Endodermal cell (in vitro differentiated cells): ENCODE measurements at regions not wholly inside any gene's neighbourhood (a gene's known extent, or its start where the extent isn't known, plus 50 kb on each side); places are given as distances from the start of the nearest gene placed in this dataset.

Source experiments
- DNase-seq: peaks from one replicate; pipeline ENCODE4 v3.0.0-alpha.2; 2017
- H3K27ac ChIP-seq: 2 replicates; pipeline ENCODE4 v1.5.1; 2013; ENCODE audit warnings: mild to moderate bottlenecking, low read depth, low read length, moderate library complexity
- H3K27me3 ChIP-seq: 2 replicates; pipeline ENCODE4 v1.6.1; 2013; ENCODE audit warnings: mild to moderate bottlenecking, low read length, moderate library complexity; ENCODE audit not compliant: insufficient read depth, control insufficient read depth, poor library complexity, severe bottlenecking
- H3K36me3 ChIP-seq: 2 replicates; pipeline ENCODE4 v1.7.0; 2013; ENCODE audit warnings: mild to moderate bottlenecking, low read length, moderate library complexity; ENCODE audit not compliant: control insufficient read depth, insufficient read depth
- H3K4me1 ChIP-seq: one replicate; pipeline ENCODE4 v1.7.0; 2013; ENCODE audit warnings: low read length; ENCODE audit not compliant: control insufficient read depth, insufficient read depth
- H3K4me3 ChIP-seq: 2 replicates; pipeline ENCODE4 v1.5.1; 2013; ENCODE audit warnings: mild to moderate bottlenecking, low read length, moderate library complexity
- H3K9ac ChIP-seq: 2 replicates; pipeline ENCODE4 v1.6.1; 2013; ENCODE audit warnings: mild to moderate bottlenecking, low read length, moderate library complexity; ENCODE audit not compliant: poor library complexity, severe bottlenecking; ENCODE audit errors: extremely low read depth
- H3K9me3 ChIP-seq: 2 replicates; pipeline ENCODE4 v1.6.1; 2013; ENCODE audit warnings: mild to moderate bottlenecking, low read length, moderate library complexity; ENCODE audit not compliant: control insufficient read depth
- H3K27ac Mint-ChIP-seq: 2 replicates; pipeline ENCODE4 v1.8.0; 2020; ENCODE audit warnings: mixed read lengths
- H3K27me3 Mint-ChIP-seq: 2 replicates; pipeline ENCODE4 v1.8.0; 2021; ENCODE audit warnings: mild to moderate bottlenecking, mixed read lengths; ENCODE audit not compliant: insufficient read depth
- H3K36me3 Mint-ChIP-seq: 2 replicates; pipeline ENCODE4 v1.8.0; 2020; ENCODE audit warnings: low read depth, mixed read lengths
- H3K4me1 Mint-ChIP-seq: 2 replicates; pipeline ENCODE4 v1.8.0; 2020; ENCODE audit warnings: mixed read lengths
- H3K4me3 Mint-ChIP-seq: 2 replicates; pipeline ENCODE4 v1.8.0; 2020; ENCODE audit warnings: mild to moderate bottlenecking, moderate library complexity, mixed read lengths
- H3K9me3 Mint-ChIP-seq: 2 replicates; pipeline ENCODE4 v1.8.0; 2020; ENCODE audit warnings: mild to moderate bottlenecking, mixed read lengths
- WGBS, 2 experiments: methylation state at CpG; one replicate each; pipeline versions ENCODE4 v1.1.5 to v1.1.7; 2013; ENCODE audit warnings: missing lambda C conversion rate in 2 of 2, mixed read lengths in 1 of 2; ENCODE audit not compliant: insufficient coverage in 1 of 2, insufficient read length in 1 of 2; 5-methylcytosine and 5-hydroxymethylcytosine counted together
- TF ChIP-seq, protein P1 (sequence below): fragments of 200-600 bp; sonication (generic); conservative IDR thresholded peaks from 2 replicates; pipeline ENCODE4 v1.5.0; 2021; ENCODE audit warnings: antibody characterized with exemption, mild to moderate bottlenecking

GRCh38 chr10:2761971-2762370, 305.4 kb upstream of the PFKP start:
- H3K27ac ChIP-seq = no peak overlapping the region

DNA sequence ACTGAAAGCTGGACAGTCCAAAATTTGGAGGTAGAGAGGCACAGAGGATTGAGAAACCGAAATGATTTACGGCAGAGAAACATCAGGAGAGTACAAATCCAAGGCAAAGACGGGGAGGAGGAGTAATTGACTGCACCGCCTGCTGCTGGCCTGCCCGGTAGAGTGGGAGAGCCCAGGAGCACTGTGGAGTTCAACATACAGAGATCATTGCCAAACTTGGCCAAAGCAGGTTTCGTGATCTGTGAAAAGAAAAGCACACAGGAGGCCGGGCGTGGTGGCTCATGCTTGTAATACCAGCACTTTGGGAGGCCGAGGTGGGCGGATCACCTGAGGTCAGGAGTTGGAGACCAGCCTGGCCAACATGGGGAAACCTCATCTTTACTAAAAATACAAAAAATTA, 306.0 kb upstream of the PFKP start:
- Histone ChIP-seq H3K9ac (no peak overlapping the region), H3K4me1 (no peaks in the 10 kb centered on the region), H3K36me3 (no peaks in the 10 kb centered on the region), H3K27me3 (no peaks in the 10 kb centered on the region), H3K4me3 (no peak overlapping the region), H3K27ac (no peak overlapping the region), H3K9me3 (no peaks in the 10 kb centered on the region)
- H3K36me3 Mint-ChIP-seq = no peaks in the 10 kb centered on the region
- H3K4me1 Mint-ChIP-seq = no peaks in the 10 kb centered on the region
- no peak for DNase-seq
- WGBS, 2 experiments = 83 to 85% methylated on average over 10 of the region's 10 CpGs
- H3K27me3 Mint-ChIP-seq = no peaks in the 10 kb centered on the region
- H3K27ac Mint-ChIP-seq = no peak overlapping the region
- H3K4me3 Mint-ChIP-seq = no peak overlapping the region
- TF ChIP-seq, protein P1, sequence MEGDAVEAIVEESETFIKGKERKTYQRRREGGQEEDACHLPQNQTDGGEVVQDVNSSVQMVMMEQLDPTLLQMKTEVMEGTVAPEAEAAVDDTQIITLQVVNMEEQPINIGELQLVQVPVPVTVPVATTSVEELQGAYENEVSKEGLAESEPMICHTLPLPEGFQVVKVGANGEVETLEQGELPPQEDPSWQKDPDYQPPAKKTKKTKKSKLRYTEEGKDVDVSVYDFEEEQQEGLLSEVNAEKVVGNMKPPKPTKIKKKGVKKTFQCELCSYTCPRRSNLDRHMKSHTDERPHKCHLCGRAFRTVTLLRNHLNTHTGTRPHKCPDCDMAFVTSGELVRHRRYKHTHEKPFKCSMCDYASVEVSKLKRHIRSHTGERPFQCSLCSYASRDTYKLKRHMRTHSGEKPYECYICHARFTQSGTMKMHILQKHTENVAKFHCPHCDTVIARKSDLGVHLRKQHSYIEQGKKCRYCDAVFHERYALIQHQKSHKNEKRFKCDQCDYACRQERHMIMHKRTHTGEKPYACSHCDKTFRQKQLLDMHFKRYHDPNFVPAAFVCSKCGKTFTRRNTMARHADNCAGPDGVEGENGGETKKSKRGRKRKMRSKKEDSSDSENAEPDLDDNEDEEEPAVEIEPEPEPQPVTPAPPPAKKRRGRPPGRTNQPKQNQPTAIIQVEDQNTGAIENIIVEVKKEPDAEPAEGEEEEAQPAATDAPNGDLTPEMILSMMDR = no peak
- no peaks in the 10 kb centered on the region for H3K9me3 Mint-ChIP-seq

More at GRCh38 chr10:2761971-2762370, 305.4 kb upstream of the PFKP start:
- Histone ChIP-seq H3K27me3 (no peaks in the 10 kb centered on the region), H3K4me3 (no peak overlapping the region), H3K9ac (no peak overlapping the region), H3K4me1 (no peaks in the 10 kb centered on the region), H3K36me3 (no peaks in the 10 kb centered on the region), H3K9me3 (no peaks in the 10 kb centered on the region)
- H3K9me3 Mint-ChIP-seq = no peaks in the 10 kb centered on the region
- no peaks in the 10 kb centered on the region for H3K36me3 Mint-ChIP-seq
- WGBS, 2 experiments = 90 to 100% methylated on average over 1 to 4 of the region's 4 CpGs
- no peak for DNase-seq
- TF ChIP-seq, protein P1 = no peak
- H3K27ac Mint-ChIP-seq = no peak overlapping the region
- no peaks in the 10 kb centered on the region for H3K27me3 Mint-ChIP-seq
- no peak overlapping the region for H3K4me3 Mint-ChIP-seq
- H3K4me1 Mint-ChIP-seq = no peaks in the 10 kb centered on the region

GRCh38 chr10:2760736-2761135, 306.6 kb upstream of the PFKP start:
- Histone ChIP-seq H3K36me3 (no peaks in the 10 kb centered on the region), H3K27ac (no peak overlapping the region), H3K27me3 (no peaks in the 10 kb centered on the region), H3K4me3 (no peak overlapping the region), H3K9me3 (no peaks in the 10 kb centered on the region), H3K4me1 (no peaks in the 10 kb centered on the region), H3K9ac (no peak overlapping the region)
- Mint-ChIP-seq H3K4me1 (no peaks in the 10 kb centered on the region), H3K27me3 (no peaks in the 10 kb centered on the region), H3K36me3 (no peaks in the 10 kb centered on the region), H3K4me3 (no peak overlapping the region), H3K9me3 (no peaks in the 10 kb centered on the region), H3K27ac (no peak overlapping the region)
- TF ChIP-seq, protein P1 = no peak
- no peak for DNase-seq
- WGBS, 2 experiments = 85 to 100% methylated on average over 1 to 2 of the region's 2 CpGs
